Epidermal melanocyte (primary cell): ENCODE measurements at regions not wholly inside any gene's neighbourhood (a gene's known extent, or its start where the extent isn't known, plus 50 kb on each side); places are given as distances from the start of the nearest gene placed in this dataset.
A peak's percentile ranks its signal among the peaks of the same experiment; 100 is the strongest.
"Not testable (repeated sequence)": the region's sequence is repeated elsewhere in the genome, so short reads cannot be mapped to it uniquely, and the experiment has no call there.

Experiments used
- DNase-seq: peaks from one replicate; pipeline ENCODE4 v3.0.0; 2011; ENCODE audit warnings: low spot score; ENCODE audit not compliant: insufficient read length

DNA sequence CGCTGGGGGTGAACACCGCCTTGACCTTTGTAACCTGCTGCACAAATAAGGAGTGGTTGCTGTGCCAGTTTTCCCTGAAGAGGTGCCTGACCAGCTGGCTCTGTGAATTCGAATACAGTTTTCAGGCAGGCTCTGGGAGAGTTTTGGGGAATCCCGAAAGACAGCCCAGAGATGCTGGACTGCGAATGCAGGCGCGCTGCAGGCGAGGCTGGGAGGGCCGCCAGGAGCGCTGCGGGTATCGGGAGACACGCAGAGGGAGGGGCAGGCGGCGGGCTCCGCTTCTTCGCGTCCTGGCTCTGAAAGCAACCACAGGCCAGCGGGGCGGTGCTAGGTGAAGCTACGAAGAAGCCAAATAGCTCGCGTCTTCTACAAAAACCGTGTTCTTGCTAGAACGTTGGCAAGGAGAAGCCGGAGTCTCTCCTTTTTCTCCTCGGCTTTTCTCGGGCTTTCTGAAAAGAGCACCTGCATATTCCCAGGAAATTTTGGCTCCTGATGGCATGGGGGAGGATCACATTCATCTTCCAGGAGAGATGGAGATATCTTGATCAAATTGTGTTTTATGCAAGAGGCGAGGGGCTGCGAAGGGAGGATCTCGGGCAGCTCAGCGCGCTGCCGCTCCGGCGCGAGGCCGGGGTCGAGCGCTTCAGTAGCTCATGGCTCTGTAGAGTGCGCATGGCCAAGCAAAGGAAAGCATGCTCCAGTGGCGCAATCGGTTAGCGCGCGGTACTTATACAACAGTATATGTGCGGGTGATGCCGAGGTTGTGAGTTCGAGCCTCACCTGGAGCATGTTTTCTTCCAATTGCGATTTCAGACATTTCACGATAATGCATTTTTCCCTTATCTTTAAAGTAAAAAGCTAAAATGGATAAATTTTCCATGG lies 158.1 kb upstream of the ZNF184 start:
- no peak for DNase-seq

GRCh38 chr6:27624694-27625262 lies 151.9 kb upstream of the ZNF184 start:
- DNase-seq: no peak

DNA sequence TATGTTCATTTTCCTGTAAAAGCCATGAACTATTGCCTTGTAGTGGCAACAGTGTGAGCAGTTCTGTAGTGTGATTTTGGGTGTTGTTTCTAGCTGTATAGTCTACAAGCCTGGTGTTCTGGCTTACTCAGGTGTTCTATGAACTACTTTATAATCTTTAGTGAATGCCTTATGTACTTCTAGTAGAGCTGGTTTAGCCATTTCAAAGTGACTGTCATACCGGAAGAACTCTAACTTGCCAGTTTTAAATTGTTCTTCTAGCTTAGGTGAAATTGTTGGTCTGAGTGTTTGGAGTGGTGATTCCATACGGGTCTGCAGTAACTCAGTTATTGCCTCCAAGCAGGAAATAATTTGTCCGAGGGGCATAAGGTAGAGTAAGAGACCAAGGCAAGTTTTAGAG lies 150.2 kb upstream of the ZNF184 start:
- DNase-seq: no peak

GRCh38 chr6:27619436-27619835 lies 146.5 kb upstream of the ZNF184 start:
- DNase-seq: no peak

GRCh38 chr6:27617700-27618689 lies 145.1 kb upstream of the ZNF184 start:
- DNase-seq: peak; percentile 18

DNA sequence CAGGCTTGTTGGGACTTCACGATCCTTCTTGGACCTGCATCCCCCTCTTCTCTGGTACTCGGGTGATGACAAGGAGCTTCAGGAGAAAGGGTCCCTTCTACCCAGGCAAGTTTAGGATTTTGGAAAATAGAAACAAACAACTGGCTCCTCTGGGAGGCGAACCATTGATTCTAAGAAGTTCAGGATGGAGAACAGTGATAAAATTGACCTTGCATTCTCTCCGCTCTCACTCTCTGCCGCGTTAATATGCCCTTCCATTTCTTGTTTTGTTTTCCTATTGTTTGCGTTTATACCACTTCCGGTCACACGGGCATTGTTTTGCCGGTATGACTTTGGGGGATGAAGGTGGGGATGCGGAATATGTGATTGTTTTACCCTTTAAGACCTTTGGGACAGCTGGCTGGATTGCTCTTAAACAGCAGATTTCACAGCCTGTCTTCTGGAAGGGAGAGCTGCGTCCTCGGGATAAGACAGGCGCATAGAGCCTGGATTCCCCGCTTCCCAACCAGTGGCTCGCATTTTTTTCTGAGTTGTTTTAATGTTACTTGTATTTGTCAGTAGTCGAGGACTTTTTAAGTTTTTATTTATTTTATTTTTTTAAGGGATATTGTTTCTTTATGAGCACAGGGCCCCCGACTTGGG lies 144.3 kb upstream of the ZNF184 start:
- DNase-seq: no peak

- no peak for DNase-seq
Measured at GRCh38 chr6:27616328-27617045, 143.6 kb upstream of the ZNF184 start.

GRCh38 chr6:27611451-27611850 lies 138.5 kb upstream of the ZNF184 start:
- DNase-seq: no peak

- no peak for DNase-seq
Measured at GRCh38 chr6:27608916-27609883, 136.3 kb upstream of the ZNF184 start.

DNA sequence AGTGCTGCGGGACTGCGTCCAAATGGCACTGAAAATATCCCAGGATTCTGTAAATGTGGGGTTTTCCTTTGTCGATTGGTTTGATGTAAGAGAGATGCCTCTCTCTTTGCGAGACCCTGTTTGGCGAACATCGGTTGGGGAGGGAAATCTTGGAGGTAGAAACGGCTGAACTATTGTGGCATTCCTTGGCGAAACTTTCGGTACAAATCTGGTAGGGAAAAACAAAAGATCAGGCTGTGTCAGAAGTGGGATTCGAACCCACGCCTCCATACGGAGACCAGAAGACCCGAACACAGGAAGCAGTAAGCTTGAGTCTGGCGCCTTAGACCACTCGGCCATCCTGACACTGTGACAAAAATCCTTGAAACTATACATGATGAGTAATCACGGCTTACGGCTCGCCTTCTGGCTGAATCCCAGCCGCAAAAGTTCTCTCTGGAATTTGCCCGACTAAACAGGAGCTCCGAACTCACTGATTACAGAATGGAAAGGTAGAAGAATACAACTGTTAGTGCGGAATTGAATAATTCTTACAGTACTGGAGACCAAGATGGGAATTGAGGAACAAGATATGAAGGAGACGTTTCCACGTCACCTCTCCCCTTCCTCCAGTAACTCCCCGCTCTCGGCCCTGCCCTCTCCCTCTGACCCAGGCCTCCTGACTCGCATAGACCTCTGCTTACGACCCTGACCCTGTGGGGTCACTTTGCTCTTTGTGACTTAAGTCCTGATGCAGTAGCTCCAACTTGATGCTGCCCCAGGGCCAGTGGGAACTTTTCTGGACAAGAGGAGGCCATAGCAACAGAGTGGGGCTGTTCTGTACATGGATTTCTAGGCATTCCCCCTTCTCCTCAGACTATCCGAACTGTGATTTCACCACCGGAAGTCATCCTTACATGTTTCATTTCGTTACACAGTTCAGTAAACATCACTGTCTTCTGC lies 132.8 kb upstream of the ZNF184 start:
- no peak for DNase-seq

GRCh38 chr6:27604986-27605385 lies 132.1 kb upstream of the ZNF184 start:
- no peak for DNase-seq

- no peak for DNase-seq
Measured at GRCh38 chr6:27601668-27602254, 128.9 kb upstream of the ZNF184 start.

DNA sequence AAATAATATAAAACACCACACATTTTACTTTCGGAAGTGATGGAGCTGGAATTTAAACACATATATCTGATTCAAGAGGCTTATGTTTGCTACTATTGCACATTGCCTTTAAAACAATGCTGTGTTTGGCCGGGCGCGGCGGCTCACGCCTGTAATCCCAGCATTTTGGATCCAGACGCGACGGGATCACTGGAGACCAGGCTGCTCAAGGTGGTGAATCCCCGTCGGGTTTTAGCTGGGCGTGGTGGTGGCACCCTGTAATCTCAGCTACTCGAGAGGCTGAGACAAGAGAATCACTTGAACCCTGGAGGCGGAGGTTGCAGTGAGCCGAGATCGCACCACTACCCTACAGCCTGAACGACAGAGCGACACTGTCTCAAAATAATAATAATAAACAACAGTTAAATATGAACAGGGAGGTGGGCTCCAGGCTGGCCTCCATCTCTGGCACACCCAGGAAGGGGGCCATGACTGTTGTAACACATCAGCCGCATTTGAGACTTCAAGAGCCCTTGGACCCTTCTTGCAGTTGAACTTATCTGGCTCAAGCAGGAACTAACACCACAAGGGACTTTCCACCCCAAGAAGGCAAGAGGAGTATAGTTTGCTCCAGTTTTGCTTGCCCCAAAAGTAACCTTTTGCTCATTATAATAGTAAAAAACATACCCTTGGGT lies 127.1 kb upstream of the ZNF184 start:
- DNase-seq: no peak

DNA sequence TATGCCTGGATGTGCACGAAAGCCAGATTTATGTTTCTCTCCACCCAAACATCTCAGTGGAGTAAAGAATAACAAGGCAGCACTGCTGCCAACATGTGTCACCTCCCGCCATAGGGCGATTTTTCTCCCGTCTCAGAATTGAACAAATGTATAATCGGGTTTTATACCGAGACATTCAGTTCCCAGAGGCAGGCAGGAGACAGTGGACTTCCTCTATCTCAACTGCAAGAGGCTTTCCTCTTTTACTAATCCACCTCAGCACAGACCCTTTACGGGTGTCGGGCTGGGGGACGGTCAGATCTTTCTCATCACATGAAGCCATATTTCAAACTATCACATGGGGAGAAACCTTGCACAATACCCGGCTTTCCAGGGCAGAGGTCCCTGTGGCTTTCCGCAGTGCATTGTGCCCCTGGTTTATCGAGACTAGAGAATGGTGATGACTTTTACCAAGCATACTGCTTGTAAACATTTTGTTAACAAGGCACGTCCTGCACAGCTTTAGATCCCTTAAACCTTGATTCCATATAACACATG lies 124.2 kb upstream of the ZNF184 start:
- DNase-seq: not testable (repeated sequence)

- no peak for DNase-seq
Measured at GRCh38 chr6:27593861-27594260, 121.0 kb upstream of the ZNF184 start.

- DNase-seq: no peak
Measured at GRCh38 chr6:27593200-27593818, 120.4 kb upstream of the ZNF184 start.
